Ureter (tissue), 1 donor: ENCODE measurements at regions not wholly inside any gene's neighbourhood (a gene's known extent, or its start where the extent isn't known, plus 50 kb on each side); places are given as distances from the start of the nearest gene placed in this dataset.

Experiments
- DNase-seq: peaks from one replicate; pipeline ENCODE4 v3.0.0-alpha.2; 2020; ENCODE audit warnings: low spot score
- donor health status: DM: yes; HTN: yes; CAD: no.

DNA sequence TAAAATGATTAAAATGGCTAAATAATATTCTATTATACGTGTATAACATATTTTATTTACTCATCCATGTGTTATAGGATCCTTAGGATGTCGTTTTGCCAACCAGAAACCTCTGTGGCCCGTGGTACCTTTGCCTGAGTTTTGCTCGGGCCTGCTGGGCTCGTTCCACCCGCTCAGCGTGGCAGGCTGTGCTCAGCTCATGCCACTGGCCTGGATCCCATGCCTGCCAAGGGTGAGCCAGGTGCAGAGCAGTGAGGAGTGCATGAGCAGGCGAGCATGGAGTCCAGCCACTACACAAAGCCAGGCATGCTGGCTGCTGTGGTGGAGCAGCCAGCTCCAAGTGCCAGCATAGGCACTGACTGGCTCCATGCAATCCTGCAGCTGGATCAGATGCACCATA lies 417.2 kb downstream of the TTLL7 start:
- DNase-seq: no peak

DNA sequence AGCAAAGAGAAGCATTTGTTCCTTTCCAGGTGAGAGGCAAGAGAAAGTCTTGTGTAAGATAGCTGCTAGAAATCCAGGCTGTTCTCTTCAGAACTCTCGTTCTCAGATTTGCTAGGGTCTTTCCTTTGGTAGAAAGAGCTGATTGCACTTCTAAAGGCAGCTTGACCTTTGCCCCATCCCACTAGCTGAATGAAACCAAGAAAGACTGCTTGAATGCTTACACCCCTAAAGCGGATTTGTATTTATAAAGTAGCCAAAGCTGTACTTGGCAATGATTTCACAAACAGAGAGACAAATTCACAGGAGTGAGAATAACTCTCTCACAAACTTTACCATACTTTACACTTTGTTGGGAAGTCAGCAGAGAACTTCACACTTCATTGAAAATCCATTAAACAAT lies 424.1 kb downstream of the TTLL7 start:
- no peak for DNase-seq

DNA sequence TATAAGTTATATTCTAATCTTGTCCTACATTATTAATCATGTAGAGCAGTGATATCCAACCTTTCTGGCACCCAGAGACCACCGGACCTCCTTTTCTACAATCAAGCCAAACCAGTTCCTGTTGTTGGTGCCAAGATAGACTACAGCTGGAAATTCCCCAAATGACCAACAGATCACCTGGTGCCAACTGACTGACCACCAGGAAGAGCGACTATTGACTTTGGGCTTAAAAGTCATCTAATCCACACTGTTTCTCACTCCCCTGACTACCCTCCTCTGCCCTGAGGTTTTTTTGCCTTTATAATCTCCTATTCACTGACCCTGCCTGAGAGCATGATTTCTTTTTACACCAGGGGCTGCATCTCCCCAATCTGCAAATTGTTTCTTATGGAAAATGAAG lies 425.2 kb downstream of the TTLL7 start:
- DNase-seq: no peak

DNA sequence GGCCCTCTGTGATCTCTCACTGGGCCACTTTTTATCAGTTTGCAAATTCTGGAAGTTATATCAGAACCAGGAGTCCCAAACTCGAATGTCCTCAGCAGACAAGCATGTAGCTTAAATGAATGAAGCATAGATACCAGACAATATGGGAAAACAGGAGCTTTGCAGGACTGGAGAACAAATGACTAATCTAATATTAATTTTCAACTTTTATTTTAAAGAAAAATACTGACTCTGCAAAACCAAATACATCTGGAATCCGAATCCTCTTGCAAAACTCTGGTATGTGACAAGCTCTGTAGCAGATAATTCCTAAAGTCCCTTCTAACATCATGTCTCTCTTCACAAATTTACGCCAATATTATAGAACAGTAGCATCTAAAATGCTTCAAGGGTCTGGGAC lies 427.4 kb downstream of the TTLL7 start:
- DNase-seq: no peak

DNA sequence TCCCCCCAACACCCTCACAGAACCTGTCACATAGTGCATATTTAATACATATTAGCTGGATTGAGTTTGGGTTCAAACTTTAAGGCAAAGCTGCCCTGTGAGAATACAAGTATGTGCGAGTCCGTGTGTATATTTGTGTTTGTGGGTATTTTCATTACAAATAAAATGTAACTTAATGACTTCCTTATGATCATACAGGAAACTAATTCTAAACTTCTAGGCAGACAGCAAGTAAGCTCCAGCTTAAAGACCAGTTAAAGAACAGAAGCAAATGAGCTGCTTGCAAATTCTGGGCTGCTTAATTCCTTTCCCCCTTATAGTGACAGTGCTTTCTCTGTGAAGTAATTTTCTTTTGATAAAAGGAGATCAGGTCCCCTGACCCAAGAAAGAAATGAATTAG lies 437.6 kb downstream of the TTLL7 start:
- no peak for DNase-seq

DNA sequence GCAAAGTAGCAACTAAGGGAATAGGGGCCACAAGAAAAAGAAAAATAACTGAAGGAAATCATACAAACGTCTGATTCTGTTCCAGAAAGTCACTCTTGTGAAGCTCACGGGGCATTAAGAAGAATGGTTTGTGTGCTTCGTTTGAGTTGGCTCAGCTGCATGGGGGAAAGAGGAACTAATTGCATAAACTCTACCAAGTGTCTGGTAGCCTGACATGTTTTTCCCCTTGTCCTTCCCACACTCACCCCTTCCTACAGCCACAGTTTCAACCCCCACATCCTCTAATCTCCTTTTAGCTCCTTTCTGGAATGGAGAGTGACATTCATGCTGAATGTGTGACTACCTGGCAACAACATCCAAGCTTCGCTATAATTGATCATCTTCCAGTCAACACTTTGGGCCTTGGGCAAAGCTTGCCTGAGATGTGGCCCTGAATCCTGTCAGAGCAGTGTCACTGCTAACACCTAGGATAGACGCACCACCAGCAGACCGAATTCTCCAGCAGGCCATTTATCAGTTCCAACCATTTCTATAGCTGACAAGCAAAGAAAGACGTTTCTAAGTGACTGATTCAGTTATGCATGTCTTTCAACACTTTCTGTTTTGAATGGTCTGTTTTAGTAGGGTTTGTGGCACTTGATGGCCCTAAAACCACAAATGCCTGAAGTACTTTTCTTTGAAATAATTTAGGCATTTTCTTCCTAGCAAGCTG lies 439.6 kb downstream of the TTLL7 start:
- no peak for DNase-seq

DNA sequence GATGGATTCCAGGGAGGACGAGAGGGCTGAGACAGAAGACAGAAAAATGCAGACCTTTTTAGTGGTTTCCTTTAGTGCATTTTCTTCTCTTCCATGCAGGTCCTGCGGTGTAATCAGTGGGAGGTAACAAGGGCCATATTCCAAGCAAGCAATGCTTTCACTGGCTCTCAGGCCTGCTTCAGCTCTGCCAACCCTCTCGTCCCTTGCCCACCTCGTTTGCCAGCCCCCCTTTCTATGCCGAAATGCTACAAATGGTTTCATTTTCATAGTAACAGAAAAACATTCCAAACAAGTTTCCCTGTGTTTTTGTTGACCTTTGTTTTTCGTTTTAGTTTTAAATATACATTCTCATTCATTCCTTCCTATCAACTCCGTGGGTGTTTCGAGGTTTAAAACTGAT lies 443.1 kb downstream of the TTLL7 start:
- no peak for DNase-seq

DNA sequence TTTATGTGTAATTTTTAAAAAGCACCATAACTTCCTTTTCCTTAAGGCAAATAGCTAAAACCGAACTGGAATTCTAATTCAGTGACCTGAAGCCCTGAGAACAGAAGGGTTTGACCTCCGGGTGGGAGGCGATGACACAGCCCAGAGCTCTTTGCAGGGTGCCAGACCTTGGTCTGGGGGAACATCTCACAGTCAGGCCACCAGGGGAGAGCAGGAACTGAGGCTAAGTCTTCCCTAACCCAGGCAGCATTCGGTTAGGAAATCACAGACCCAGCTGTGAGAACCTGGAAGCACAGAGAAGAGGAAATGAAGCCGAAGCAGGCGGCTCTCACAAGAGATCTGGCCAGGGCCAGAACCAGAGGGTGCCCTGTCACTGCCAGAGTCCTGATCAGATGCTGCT lies 444.8 kb downstream of the TTLL7 start:
- no peak for DNase-seq

DNA sequence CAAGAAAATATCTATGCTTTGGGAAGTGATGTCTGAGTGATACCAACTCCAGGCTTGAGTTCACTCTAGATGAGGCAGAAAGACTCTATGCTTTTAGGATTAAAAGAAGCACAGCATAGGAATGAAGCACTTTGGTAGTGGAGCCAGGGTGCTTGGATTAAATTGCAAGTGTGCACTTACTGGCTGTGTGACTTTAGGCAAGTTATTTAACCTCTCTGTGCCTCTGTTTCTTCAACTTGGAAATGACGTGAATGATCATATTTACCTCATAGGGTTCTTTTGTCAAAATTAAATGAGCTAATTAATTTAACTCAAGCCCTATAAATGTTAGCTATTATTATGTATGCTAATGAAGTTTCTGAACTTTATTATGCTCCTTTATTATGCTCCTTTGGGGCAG lies 446.1 kb downstream of the TTLL7 start:
- DNase-seq: no peak

DNA sequence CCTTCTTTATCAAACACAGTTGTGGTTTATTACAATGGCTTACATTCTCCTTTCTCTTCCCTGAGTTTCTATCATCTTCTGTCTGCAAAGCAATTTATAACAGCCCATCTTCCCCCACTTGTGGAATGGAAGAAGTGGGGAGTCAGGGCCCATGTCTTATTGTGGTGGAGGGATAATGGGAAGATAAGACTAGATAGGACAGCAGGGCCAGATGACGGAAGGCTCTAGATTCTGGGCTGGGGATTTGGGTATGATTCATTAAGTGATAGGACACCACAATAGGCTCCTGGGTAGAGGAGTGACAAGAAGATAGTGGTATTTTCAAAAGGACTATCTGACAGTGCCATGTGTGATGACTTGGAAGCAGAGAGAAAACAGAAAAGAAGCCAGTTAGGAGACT lies 450.6 kb downstream of the TTLL7 start:
- DNase-seq: no peak

DNA sequence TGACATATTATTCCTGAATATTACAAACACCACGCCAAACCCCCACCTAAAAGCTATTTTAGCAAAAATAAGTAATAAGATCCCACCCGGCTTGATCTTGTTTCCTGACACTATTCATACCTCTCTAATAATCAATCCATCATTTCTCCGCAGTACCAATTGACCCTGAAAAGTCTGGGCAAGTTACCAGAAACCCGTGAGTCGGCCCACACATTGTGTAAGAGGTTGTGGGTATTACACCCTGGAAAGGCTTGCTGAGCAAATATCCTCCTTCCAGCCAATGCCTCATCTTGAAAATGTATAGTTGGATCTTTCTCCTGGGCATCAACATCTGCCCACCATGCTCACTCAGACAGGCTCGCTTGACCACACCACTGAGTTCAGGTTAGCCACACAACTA lies 451.0 kb downstream of the TTLL7 start:
- no peak for DNase-seq

DNA sequence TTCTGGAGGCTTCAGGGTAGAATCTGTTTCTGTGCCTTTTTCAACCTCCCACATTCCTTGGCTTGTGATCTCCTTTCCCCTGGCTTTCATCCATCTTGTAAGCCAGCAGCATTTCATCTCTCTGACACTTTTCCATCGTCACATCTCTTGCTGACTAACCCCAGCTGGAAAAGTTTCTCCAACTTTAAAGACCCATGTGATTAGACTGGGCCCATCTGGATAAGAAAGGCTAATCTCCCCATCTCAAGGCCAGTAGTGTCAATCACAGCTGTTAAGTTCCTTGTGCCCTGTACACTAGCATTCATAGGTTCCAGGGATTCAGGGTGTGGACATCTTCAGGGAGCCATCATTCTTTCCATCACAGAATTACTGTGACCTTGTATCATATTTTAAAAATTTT lies 452.1 kb downstream of the TTLL7 start:
- no peak for DNase-seq

DNA sequence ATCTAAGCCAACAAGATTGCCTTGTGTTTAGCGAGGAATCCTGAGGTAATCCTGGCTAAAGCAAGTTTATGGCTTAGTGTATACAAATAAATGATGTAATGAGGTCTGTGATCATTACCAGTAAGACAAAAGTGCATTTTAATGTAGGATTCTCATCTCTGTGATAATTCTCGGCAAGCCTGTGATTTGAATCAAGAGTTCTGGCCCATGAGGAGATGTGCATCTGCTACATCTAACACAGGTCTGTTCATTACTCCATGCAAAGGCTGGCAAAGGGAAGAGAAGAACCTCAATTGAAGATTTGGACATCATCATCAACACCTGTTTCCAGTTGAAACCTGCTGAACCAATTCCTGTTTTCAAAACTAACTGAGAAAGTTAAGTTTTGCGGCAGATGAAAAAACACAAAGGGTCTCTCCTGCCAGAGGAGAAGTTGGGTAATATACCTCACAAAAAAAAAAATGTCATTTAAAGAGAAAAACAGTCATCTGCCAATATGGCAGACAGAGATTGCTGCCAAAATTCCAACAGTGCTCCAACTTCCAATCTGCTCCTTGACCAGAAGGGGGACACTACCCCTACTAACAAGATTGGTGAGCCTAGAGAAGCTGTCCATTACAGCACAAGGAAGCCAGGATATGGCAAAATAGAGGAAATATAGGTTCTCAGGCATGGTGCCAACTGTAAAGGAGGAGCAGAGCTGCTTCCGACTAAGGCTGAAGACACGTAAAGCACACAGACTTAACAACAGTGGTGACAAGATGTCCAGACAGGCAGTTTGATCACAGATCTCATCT lies 453.7 kb downstream of the TTLL7 start:
- DNase-seq: no peak

DNA sequence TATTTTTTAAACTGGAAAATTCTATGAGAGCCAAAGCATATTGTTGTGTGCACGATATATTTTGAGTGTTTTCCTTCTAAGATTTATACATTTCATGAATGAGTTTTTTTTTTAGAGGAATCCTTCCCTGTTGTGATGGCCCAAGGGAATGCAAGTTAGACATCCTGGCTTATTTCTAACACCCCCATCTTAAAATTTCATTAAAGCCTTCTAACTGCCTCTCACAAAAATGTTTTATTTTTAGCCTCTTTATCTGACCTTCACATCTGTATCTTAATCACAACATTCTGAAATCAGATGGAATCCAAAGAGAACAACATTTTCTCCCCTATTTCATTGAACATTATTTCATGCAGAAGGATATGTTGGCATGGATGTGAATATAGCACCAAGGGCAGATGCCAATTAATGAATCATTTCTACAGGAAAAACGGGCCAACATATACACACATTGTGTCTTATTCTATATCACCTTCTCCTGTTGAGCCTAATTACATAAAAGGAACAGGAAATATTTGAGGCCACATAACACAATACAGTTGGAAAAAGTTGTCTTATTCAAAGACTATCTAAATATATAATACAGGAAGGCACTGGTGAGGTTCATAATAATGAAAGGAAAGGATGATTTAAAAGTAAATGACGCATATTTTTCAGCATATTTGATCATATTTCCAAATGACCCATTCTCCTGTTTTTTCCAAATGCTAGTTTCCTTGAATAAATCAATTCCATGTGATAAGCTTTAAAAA lies 455.5 kb downstream of the TTLL7 start:
- no peak for DNase-seq

DNA sequence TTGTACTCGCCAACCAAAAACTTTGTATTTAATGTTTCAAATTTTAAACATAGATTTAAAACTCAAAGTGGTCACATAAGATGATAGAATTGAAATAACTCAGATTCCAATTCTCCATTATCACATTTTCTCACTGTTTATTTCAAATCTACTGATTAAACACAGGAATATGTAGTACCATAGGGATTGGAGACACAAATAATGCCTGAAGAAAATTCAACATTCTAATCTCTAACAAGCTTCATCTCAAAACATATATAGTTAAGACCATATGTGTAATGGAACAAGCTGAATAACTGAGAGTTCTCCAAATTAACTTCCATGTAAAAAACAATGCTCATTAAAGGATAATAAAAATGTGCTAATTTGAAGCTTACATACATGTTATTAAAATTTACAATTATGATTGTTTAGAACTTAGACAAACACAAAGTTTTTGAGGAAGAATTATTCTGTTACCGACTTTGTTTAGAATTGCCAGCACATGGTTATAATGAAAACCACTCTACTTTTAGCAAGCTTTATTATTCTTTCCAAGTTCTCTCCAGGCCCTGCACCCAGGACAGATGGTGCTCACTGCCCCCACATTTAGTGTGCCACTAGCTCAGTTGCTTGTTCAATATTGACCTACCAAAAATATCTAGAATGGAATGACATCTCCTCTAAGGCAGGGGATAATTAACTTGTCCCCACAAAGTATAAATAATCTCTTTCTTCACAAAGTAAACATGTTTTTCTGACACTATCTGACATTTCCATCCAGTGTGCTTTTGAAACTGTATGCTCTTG lies 467.2 kb downstream of the TTLL7 start:
- DNase-seq: no peak

DNA sequence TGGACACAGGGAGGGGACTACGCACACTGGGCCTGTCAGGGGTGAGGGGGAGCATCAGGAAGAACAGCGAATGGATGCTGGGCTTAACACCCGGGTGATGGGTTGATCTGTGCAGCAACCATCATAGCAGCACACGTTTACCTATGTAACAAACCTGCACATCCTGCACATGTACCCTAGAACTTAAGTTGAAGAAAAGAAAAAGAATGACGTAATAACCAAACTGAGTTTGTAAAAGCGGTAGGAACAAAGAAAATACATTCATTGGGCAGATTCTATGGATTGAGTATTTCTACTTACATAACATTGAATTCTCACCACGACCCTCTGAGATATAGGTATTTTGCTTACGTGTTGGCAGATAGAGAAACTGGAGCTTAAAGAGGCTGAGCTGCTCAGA lies 468.4 kb downstream of the TTLL7 start:
- DNase-seq: no peak

DNA sequence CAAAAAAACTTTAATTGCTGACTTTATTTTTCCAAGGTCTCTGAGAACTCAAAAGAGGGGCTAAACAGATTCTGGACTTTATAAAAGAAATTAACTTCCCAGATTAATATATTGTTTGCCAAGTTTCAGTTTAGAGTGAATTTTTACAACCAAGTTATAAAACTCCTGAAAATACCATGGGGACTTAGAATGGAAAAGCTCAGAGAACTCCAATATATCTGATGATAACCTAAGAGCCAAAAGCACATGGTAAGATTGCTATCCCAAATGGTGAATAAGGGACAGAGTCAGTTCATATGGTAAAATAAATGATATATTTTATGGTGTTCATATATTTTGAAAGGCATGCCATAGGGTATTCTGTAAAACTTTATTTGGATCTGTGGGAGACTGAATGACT lies 470.9 kb downstream of the TTLL7 start:
- DNase-seq: no peak

DNA sequence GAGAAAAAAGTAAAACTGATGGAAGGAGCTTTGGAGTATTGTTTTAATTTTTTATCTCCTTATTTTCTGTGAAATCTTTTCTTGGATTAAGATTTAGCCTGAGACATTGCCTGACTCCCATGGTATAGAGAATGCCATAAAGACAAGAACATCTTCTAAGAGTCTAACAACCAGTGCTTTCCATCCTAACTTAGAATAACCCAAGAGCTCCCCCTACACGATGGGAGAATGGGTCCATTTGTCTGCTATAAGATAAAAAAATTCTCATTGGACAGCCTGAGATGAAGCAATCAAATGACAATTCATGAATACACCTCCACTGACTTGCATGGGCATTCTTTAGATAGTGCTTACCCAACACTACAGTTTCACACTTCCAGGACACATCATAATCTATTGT lies 478.1 kb downstream of the TTLL7 start:
- DNase-seq: no peak

DNA sequence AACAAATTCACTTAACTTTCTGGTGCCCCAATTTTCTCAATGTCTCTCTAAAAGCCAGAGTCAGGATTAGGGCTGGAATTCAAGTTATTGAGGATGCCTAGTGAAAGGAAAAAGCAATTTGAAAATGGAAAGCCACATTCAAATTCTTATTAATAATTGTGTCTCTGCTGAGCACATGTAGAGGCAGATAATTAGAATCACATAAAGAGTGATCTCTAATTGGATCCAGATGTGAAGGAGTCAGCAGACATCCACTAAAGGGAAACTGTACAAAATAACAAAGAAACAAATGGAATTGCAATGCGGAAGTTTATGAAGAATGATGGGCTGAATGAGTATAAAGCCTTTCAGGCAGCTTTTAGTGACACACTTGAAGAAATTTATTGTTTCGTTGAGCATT lies 482.6 kb downstream of the TTLL7 start:
- no peak for DNase-seq

DNA sequence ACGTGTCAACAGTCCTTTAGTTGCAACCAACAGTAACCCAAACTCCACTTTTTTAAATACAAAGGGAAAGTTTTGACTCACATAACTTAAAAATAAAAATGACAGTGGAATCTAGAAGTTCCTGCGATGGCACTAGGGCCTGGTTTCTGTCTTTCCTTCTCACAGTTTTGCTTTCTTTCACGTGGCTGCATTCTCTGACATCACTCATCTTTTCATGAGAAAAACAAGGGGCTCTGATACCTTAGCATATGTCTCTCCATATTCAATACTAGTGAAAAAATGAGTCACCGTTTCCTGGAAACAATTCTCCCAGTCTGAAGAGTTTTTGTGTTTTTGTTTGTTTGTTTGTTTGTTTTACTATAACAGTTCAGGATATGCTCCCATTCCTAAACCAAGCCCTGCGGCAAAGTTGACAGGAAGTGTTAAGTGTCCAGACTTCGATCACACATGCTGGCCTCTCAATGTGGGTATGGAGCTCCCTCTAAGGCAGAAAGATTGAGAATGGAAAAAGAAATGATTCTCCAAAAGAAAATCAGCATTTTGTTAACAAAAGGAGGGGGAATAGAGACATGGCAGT lies 483.3 kb downstream of the TTLL7 start:
- DNase-seq: no peak

DNA sequence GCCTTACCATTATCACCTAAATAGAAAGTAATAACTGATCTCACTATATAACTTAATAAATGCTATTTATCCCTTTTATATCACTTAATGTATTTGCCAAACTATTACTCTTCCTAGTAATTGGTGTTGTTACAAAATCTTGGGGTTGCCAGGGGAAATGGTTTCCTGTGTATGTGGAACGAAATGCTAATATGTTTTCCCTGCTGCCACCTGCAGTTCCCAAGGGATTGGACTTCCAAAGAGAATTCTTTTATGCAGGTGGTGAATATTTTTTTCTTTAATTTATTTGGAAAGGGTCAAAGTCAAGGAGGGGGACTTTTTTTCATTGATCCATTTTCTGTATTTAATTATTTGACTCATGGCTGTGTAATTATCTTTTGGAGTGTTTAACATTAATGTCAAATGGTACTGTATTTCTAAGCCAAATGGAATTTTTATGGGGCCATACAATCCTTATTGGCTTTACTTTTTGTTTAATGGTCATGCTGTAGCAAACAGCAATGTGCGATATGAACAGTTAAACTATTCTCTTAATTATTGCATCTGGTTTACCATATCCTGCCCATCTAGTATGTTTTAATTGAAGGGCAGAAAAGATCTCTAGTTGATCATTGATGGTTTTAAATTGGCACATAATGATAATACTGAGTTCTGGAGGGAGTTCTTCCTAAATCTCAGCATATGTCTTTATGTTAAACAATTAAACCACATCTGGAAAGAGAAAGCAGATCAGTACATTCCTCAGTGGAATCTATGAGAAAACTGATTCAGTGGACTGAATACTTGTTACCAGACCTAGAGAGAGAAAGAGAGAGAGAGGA lies 486.3 kb downstream of the TTLL7 start:
- DNase-seq: no peak
